Mucosa of descending colon (tissue), 3 donors: ENCODE measurements at regions not wholly inside any gene's neighbourhood (a gene's known extent, or its start where the extent isn't known, plus 50 kb on each side); places are given as distances from the start of the nearest gene placed in this dataset.

ENCODE experiments used
- ATAC-seq: fragments of 200-7000 bp; cut with Tn5 transposase; one replicate; pipeline ENCODE4 v1.9.1; 2020; ENCODE audit warnings: mild to moderate bottlenecking, moderate library complexity
- DNase-seq, 3 donors: peaks; one replicate each; pipeline ENCODE4 v3.0.0-alpha.2; 2020
- H3K36me3 ChIP-seq: fragments of 200-600 bp; one replicate; pipeline ENCODE4 v1.8.0; 2021; ENCODE audit warnings: low read depth, mild to moderate bottlenecking
- H3K4me1 ChIP-seq: fragments of 200-600 bp; one replicate; pipeline ENCODE4 v1.8.0; 2021; ENCODE audit warnings: low read depth, mild to moderate bottlenecking
- H3K4me3 ChIP-seq: fragments of 200-600 bp; one replicate; pipeline ENCODE4 v1.8.0; 2021; ENCODE audit warnings: mild to moderate bottlenecking
- H3K9me3 ChIP-seq: fragments of 200-600 bp; one replicate; pipeline ENCODE4 v1.8.0; 2021; ENCODE audit warnings: mild to moderate bottlenecking
- CTCF ChIP-seq: fragments of 200-600 bp; IDR thresholded peaks from one replicate; pipeline ENCODE4 v1.8.0; 2022; ENCODE audit warnings: antibody characterized with exemption, mild to moderate bottlenecking
- intact Hi-C, 2 donors: fragments of 100-400 bp; cut with DNase I in 1 of 2; cut with micrococcal nuclease in 1 of 2; formaldehyde crosslinking; loops; one replicate each; pipeline versions ENCODE4 v1.11.0 to v1.11.1; 2022; cut with DNase I, micrococcal nuclease
- donor health status: DM: no; HTN: no; CAD: no; lungs with moderate emphysema.
- donor health status: DM: no; HTN: no; CAD: no.
- donor health status: DM: no; HTN: yes; CAD: no.

GRCh38 chr20:16647875-16648597 lies 74.8 kb upstream of the KIF16B start:
- intact Hi-C loops, result no loop called here
- DNase-seq (no peak), ATAC-seq (no peak)
- Histone ChIP-seq H3K36me3 (no peaks in the 10 kb centered on the region), H3K4me1 (no peaks in the 10 kb centered on the region), H3K4me3 (no peak overlapping the region), H3K9me3 (no peaks in the 10 kb centered on the region)
- TF ChIP-seq CTCF, result no peak

GRCh38 chr20:16641511-16642023 lies 68.3 kb upstream of the KIF16B start:
- Histone ChIP-seq H3K36me3 (no peaks in the 10 kb centered on the region), H3K4me3 (no peak overlapping the region), H3K4me1 (peaks cover 12% of the 10 kb centered on the region), H3K9me3 (no peaks in the 10 kb centered on the region)
- intact Hi-C loops, result no loop called here
- ATAC-seq (no peak), DNase-seq (no peak)
- no peak for TF ChIP-seq CTCF

- intact Hi-C loops, result no loop called here
- DNase-seq (no peak), ATAC-seq (peak; percentile 81)
- H3K9me3 ChIP-seq, result no peaks in the 10 kb centered on the region
- no peak for TF ChIP-seq CTCF
- peaks cover 20% of the 10 kb centered on the region for H3K4me1 ChIP-seq
- no peaks in the 10 kb centered on the region for H3K36me3 ChIP-seq
- no peak overlapping the region for H3K4me3 ChIP-seq
Observed at GRCh38 chr20:16639027-16639941, 66.0 kb upstream of the KIF16B start.

- TF ChIP-seq CTCF, result no peak
- intact Hi-C loops, result no loop called here
- no peaks in the 10 kb centered on the region for H3K9me3 ChIP-seq
Observed at GRCh38 chr20:16637797-16638196, 64.5 kb upstream of the KIF16B start.

GRCh38 chr20:16626849-16627248 lies 53.6 kb upstream of the KIF16B start:
- intact Hi-C loops, result no loop called here

More at GRCh38 chr20:16637797-16638196, 64.5 kb upstream of the KIF16B start:
- Histone ChIP-seq H3K36me3 (no peaks in the 10 kb centered on the region), H3K4me1 (peaks cover 20% of the 10 kb centered on the region), H3K4me3 (no peak overlapping the region)
- no peak for ATAC-seq
- DNase-seq, result no peak

More at GRCh38 chr20:16626849-16627248, 53.6 kb upstream of the KIF16B start:
- no peaks in the 10 kb centered on the region for H3K4me1 ChIP-seq
- H3K36me3 ChIP-seq, result no peaks in the 10 kb centered on the region
- no peak overlapping the region for H3K4me3 ChIP-seq
- no peak for DNase-seq
- no peak for ATAC-seq
- no peak for TF ChIP-seq CTCF
- H3K9me3 ChIP-seq, result no peaks in the 10 kb centered on the region
